Stimulated activated CD4-positive, alpha-beta T cell treated with anti-CD3 and anti-CD28 coated beads, TNF-alpha, amount 100 ng/mL, for 4 hours (primary cell): ENCODE measurements at regions not wholly inside any gene's neighbourhood (a gene's known extent, or its start where the extent isn't known, plus 50 kb on each side); places are given as distances from the start of the nearest gene placed in this dataset.

ENCODE experiments used
- DNase-seq, 3 experiments: peaks; one replicate each; pipeline ENCODE4 v3.0.0-alpha.2; 2020; ENCODE audit warnings: low read depth in 3 of 3

DNA sequence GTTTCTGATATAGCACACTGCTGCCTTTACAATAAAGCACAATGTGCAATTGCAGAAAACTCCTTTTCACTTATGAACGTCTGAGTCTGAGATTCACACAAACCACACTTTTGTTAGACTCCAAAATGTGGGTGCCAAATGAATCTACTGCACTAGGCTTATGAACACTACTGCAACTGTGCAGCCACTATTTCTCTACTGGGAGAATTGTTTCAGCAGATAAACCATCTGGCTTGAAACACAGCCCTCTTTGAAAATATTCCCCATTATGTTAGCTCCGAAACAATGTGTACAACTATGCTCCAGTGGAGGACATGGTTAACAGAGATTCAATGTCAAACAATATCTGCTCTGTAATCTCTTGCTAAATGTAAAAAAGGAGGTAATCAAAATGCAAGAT lies 188.7 kb upstream of the ZEB2 start:
- no peak for DNase-seq

DNA sequence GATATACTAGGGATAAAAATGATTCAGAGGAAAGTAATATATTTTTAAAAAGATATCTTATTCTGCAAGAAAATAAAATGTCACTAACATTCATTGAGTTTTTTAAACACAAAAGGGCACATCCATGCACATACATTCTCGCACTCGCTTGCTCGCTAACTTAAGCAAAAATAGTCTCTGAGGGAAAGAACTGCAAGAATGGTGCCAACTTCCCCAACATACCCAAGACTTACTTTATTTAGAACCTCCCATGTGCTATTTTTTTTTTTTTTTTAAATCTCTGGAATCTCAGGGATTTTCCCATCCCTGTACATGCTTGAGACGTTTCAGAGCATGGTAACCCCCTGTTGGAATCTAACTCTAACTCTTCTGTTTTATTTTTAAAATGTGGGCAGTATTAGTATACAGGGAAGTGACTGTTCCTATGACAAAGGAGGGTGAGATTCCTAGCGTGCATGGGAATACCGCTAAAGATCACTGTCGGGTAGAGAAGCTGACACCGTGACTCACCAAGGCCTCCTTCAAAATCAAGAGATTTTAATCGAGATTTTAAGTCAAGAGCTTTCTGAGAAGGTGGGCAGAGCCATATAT lies 187.9 kb upstream of the ZEB2 start:
- DNase-seq, result no peak

DNA sequence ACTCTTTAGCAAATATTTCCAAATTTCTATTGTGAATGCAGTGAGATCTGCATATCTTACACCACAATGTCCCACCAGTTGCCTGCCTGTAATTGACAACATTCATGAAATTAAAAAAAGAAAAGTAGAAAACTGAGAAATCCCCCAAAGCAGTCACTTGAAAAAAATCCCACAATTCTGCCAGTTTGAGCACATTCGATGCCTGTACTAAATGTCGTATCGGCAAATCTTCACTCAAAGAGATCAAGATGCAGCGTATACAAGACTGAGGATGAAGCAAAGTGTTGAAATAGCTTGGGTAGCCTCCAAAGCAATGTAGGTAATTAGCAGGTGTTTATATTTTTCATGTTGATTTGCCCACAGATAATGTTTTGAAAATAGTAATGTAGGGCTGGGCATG lies 186.7 kb upstream of the ZEB2 start:
- DNase-seq, result no peak

GRCh38 chr2:144705328-144706245 lies 185.7 kb upstream of the ZEB2 start:
- DNase-seq, result no peak

GRCh38 chr2:144704709-144705095 lies 184.8 kb upstream of the ZEB2 start:
- no peak for DNase-seq

DNA sequence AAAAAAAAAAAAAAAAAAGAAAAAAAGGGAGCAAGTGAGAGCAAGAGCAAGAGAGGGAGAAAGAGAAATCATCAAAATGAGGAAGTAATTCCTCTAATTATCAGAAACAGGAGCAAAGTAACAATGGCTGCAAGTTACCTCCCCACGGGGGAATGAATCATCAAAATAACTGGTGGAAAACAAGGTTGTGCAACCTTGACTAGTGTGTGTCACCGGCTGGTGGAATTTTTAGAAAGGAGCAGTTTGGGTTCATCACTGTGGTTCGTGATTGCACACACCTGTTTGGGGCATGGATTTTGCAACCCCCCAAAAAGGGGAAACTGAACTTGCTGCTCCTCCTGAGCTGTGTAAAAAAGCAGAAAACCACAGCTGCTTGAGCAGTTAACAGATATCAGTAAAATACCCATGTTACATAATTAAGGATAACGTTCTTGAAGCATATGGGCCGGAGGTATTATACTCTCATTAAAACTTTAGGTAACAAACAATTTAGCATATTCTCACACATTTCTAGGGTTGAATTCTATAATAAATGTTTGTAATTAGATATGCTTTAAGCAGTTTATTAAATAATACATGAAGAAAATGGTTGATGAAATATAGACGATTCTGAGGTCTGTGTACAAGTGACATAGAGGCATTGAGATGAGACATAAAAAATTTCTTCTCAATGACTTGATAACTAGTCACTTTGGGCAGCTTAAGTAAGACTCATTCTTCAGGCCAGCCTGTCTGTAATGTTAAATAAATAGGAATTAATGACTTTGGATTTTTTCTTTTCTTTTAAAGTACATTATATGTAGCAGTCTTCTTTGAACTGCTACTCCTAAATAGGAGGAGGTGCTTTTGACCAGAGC lies 184.2 kb upstream of the ZEB2 start:
- no peak for DNase-seq

GRCh38 chr2:144702051-144702450 lies 182.1 kb upstream of the ZEB2 start:
- DNase-seq, result no peak

- DNase-seq, result no peak
Observed at GRCh38 chr2:144701259-144701658, 181.3 kb upstream of the ZEB2 start.

DNA sequence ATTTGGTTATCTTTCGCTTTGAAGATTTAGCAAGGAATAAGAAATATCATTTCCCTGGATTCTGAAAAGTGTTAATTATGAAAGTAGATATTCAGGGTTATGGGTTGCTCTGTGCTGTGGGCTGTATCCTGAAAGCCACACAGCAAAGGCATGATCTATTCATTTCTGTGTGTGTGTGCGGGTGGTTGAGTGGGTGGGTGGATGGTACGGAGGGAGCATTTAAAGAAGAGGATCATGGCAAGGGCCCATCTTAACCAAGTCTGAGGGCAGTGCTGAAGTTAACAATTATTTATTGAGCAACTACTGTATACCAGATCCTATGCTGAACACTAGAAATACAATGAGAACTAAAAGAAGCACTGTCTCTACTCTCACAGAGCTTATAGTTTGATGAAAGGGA lies 178.2 kb upstream of the ZEB2 start:
- no peak for DNase-seq

- no peak for DNase-seq
Observed at GRCh38 chr2:144695657-144696056, 175.7 kb upstream of the ZEB2 start.

DNA sequence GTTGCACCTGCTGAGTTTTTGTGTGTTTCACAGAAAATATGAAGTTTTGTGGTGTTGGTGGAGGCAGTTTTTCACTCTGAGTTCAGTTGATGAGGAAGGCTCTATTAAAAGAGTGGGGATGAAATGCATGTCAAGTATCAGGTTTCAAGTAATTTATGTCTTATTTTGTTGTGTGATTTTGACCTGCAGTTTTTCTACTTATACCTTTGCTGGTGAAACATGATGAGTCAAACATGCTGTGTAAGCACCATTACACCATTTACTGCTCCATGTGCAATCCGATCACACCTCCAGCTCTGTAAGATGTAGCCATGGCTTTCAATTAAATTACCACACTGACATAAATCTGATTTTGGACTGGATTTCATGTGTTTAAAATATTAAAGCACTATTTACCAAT lies 174.5 kb upstream of the ZEB2 start:
- no peak for DNase-seq

DNA sequence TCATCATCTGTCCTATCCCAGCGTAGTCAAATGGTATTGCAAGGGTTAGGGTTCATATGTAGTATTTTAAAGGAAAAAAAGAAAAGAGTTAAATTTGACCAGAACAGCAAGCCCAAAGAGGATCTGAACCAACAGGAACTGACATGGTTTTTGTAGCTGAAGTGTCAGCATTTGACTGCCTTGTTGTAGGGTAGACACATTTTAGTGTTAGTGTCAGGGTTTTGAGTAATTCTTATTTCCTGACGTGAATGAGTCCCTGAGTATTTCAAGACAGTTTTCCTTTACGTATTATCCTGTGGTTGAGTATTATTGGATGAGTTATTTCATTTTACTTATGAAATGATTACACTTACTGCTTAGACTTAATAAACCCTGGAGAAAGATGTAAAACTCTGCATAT lies 173.3 kb upstream of the ZEB2 start:
- no peak for DNase-seq

- no peak for DNase-seq
Observed at GRCh38 chr2:144692661-144693060, 172.7 kb upstream of the ZEB2 start.

GRCh38 chr2:144690771-144691170 lies 170.9 kb upstream of the ZEB2 start:
- DNase-seq, result no peak

DNA sequence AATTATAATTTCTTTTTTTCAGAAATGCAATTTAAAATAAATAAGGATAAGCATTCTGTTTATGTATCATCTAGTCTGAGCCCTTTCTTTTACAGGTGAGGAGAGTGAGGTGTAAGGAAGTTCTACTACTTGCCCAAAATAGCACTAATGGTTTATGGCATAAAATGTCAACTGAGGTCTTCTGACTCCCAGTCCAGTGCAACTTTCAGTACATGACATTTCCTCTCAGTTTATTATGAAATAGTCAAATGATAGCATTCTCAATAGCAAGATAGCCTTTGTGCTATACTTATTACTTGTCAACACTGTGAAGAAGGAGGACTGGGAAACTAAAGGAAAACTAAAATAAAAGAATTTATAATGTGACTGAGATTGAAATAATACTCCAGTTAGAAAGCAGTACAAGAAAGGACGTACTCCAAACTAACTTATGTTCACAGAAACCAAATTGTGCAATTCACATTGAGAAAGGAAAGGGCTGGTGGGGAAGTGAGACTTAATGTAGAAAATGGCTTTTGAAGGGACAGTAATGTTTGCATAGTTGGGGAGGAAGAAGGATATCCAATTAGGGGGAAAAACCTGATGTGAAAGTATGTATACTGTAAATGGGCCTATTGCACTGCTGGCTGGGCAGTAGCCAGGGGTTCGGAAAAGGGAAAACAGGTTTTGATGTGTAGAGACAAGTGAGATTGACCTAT lies 166.7 kb upstream of the ZEB2 start:
- DNase-seq, result no peak

DNA sequence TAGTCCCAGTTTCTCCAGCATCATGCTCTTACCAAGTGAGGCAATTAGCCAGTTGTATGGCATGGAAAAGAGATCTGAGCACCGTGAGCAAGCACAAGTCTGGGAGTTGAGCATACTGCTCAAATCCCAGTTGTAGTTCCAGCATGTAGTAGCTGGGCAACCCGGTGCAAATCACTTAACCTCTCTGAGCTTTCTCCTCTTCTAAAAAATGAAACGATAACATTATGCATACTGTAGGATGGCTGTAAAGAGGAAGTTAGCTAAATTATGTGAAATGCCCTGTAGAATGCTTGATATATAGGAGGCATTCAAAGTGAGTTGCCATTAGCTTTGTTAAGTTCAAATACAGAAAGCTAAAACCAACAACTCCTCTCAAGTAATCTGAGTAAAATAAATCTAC lies 164.0 kb upstream of the ZEB2 start:
- no peak for DNase-seq

GRCh38 chr2:144683107-144683753 lies 163.3 kb upstream of the ZEB2 start:
- no peak for DNase-seq

DNA sequence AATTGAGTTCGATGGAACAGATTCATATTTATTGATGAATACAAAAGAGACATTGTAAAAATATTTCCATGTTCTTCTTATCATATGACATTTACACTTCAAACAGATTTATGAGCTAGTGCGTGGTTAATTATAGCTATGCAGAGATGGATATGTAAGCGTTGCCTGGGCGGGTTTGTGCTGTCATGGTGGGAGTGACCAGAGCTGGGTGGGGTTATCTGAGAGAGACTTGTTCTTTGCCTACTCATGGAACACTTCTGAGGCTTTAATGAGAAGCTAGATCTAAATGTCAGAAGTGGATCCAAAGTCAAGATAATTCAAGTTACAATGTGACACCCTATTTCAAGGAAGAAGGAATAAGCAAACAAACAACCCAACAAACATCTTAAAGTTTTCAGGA lies 162.3 kb upstream of the ZEB2 start:
- DNase-seq, result no peak

DNA sequence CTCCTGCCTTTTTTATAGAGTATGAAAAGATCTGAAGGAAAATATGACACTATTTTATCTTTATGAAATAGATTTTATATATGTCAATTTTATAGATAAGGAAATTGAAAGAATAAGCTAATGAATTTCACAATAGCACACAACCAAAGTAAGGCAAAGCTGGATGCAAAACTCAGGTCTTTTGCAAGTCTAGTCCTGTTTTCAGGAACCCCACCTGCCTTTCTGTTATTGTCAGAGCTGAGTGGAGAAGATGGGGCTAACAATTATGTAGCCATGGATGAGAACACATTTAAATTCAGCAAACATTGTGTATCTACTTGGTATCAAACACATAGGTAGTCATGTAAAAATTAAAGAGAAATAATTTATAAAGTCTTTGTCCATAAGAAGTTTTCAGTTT lies 161.5 kb upstream of the ZEB2 start:
- DNase-seq, result no peak

- no peak for DNase-seq
Observed at GRCh38 chr2:144679942-144680341, 160.0 kb upstream of the ZEB2 start.

DNA sequence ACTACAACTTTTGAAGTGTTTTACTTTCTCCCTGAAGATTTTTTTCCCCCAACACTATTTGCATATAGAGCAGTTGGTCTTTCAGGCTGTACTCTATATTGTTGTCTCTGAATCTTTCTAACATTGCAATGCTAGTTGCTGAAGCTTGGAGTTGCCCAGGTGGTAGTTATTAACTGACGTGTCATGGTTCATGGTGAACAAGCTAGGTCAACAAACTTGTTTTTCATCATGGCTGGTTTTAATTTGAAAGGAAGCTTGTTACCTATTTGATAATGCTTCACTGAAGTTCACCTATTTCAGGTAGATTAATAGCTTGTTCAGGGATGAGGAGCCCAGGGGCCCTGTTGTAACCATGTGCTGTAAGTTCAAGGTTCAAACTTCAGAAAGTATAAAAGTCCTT lies 158.8 kb upstream of the ZEB2 start:
- no peak for DNase-seq
